ENCODE measurements at regions not wholly inside any gene's neighbourhood (a gene's known extent, or its start where the extent isn't known, plus 50 kb on each side); places are given as distances from the start of the nearest gene placed in this dataset.
"Not testable (repeated sequence)": the region's sequence is repeated elsewhere in the genome, so short reads cannot be mapped to it uniquely, and the experiment has no call there.

- TF ChIP-seq CTCF (IDR thresholded peaks at IDR 0.05; ENCODE audit: borderline replicate concordance, extremely low read depth, low read length, poor library complexity, severe bottlenecking); EZH2 (IDR thresholded peaks at IDR 0.05; ENCODE audit: borderline replicate concordance, low read depth, low read length, severe bottlenecking): not testable (repeated sequence)
Observed at GRCh38 chr4:10780803-10781202, 96.2 kb upstream of the CLNK start.

Measured in DND-41 (cell line).